ENCODE measurements at regions not wholly inside any gene's neighbourhood (a gene's known extent, or its start where the extent isn't known, plus 50 kb on each side); places are given as distances from the start of the nearest gene placed in this dataset.

- WGBS, 2 donors: 73 to 74% methylated on average over 7 of the region's 7 CpGs
- TF ChIP-seq POLR2A (IDR thresholded peaks at IDR 0.05) (no peak), CTCF (IDR thresholded peaks at IDR 0.05) (no peak)
- Histone ChIP-seq H3K4me3 (no peak overlapping the region), H3K4me1 (no peaks in the 10 kb centered on the region), H3K27ac (no peak overlapping the region), H3K36me3 (ENCODE audit: low read depth, missing control alignments) (no peaks in the 10 kb centered on the region), H3K9me3 (no peaks in the 10 kb centered on the region), H3K27me3 (no peaks in the 10 kb centered on the region)
- intact Hi-C loops (cut with DNase I; ENCODE audit: low total_unique reads): no loop called here
- DNase-seq: no peak
Observed at GRCh38 chr18:38444971-38445803, 879.6 kb upstream of the CELF4 start.

- 29 to 30% methylated on average over 4 of the region's 4 CpGs for WGBS, 2 donors
- Histone ChIP-seq H3K4me3 (no peak overlapping the region), H3K27me3 (no peaks in the 10 kb centered on the region), H3K27ac (no peak overlapping the region), H3K36me3 (ENCODE audit: low read depth, missing control alignments) (no peaks in the 10 kb centered on the region), H3K4me1 (no peaks in the 10 kb centered on the region), H3K9me3 (no peaks in the 10 kb centered on the region)
- DNase-seq: no peak
- intact Hi-C loops (cut with DNase I; ENCODE audit: low total_unique reads): no loop called here
- no peak for TF ChIP-seq CTCF (IDR thresholded peaks at IDR 0.05)
- no peak for TF ChIP-seq POLR2A (IDR thresholded peaks at IDR 0.05)
Observed at GRCh38 chr18:38427736-38428135, 862.1 kb upstream of the CELF4 start.

- TF ChIP-seq POLR2A (IDR thresholded peaks at IDR 0.05): no peak
- no peak for TF ChIP-seq CTCF (IDR thresholded peaks at IDR 0.05)
- Histone ChIP-seq H3K4me1 (no peaks in the 10 kb centered on the region), H3K36me3 (ENCODE audit: low read depth, missing control alignments) (no peaks in the 10 kb centered on the region), H3K9me3 (no peaks in the 10 kb centered on the region), H3K27ac (no peak overlapping the region), H3K4me3 (no peak overlapping the region), H3K27me3 (no peaks in the 10 kb centered on the region)
- 82 to 94% methylated on average over 2 of the region's 2 CpGs for WGBS, 2 donors
- DNase-seq: peak; percentile 18
- intact Hi-C loops (cut with DNase I; ENCODE audit: low total_unique reads): no loop called here
Observed at GRCh38 chr18:38427234-38427633, 861.6 kb upstream of the CELF4 start.

GRCh38 chr18:38421872-38422615 is 856.4 kb upstream of the CELF4 start:
- 86 to 92% methylated on average over 6 of the region's 6 CpGs for WGBS, 2 donors
- TF ChIP-seq CTCF (IDR thresholded peaks at IDR 0.05) (no peak), POLR2A (IDR thresholded peaks at IDR 0.05) (no peak)
- Histone ChIP-seq H3K4me1 (no peaks in the 10 kb centered on the region), H3K36me3 (ENCODE audit: low read depth, missing control alignments) (no peaks in the 10 kb centered on the region), H3K27ac (no peak overlapping the region), H3K9me3 (no peaks in the 10 kb centered on the region), H3K27me3 (no peaks in the 10 kb centered on the region), H3K4me3 (no peak overlapping the region)
- no peak for DNase-seq
- intact Hi-C loops (cut with DNase I; ENCODE audit: low total_unique reads): no loop called here

Data from testis (tissue), 2 donors.